ENCODE measurements at regions not wholly inside any gene's neighbourhood (a gene's known extent, or its start where the extent isn't known, plus 50 kb on each side); places are given as distances from the start of the nearest gene placed in this dataset.

DNA sequence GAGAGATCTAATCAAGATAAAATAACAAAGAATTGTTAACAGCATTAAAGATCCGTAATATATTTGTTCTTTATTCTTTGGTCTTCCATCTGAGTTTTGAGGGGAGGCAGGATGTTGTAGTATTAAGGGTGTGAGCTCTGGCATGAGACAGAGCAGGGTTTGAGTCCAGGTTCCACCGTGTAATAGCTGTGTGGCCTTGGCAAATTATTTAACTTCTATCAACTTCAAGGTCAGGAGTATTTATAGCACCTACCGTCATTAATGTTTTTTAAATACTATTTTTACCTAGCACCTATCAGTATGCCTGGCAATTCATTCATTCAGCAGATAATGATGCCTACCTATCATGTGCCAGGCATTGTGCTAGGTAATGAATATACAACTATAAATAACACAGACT lies 180.1 kb upstream of the NABP1 start:
- H3K9me1 ChIP-seq (replicated peaks; ENCODE audit: control insufficient read depth, extremely low read depth, insufficient read depth, low read length) = no peaks in the 10 kb centered on the region
- no peaks in the 10 kb centered on the region for H3K4me1 ChIP-seq (ENCODE audit: control insufficient read depth, extremely low read depth, insufficient read depth, low read length)
- H3K4me2 ChIP-seq (ENCODE audit: insufficient read depth, low read length) = no peak overlapping the region
- BruUV-seq (replicated peaks) = no TSS peak
- FAIRE-seq (no peak), DNase-seq (ENCODE audit: low read depth, low spot score) (no peak)
- ChIA-PET POLR2A (no interaction called here), CTCF (interaction anchor here (0.8 to 1.8 kb wide), 3 partner anchors 279 to 331 kb away, joined by 3 to 11 read pairs (median 3); no protein-coding TSS in a partner anchor)
- H3K27ac ChIP-seq (ENCODE audit: insufficient read depth, low read depth, low read length) = no peak overlapping the region
- H3K9ac ChIP-seq (replicated peaks; ENCODE audit: extremely low read depth, insufficient read depth, low read length) = no peak overlapping the region
- no peaks in the 10 kb centered on the region for H3K9me3 ChIP-seq (replicated peaks; ENCODE audit: control insufficient read depth, insufficient read depth, low read length)
- H4K20me1 ChIP-seq (replicated peaks; ENCODE audit: control insufficient read depth, extremely low read depth, insufficient read depth, low read length) = no peaks in the 10 kb centered on the region
- no peaks in the 10 kb centered on the region for H3K36me3 ChIP-seq (ENCODE audit: control insufficient read depth in 2 of 2, extremely low read depth in 1 of 2, insufficient read depth in 2 of 2, low read length in 2 of 2)
- no peak overlapping the region for H2AFZ ChIP-seq (ENCODE audit: low read depth, low read length)
- dilution Hi-C loops (cut with MboI; ENCODE audit: extremely low pct_ligation_motif_present, low sequenced_read_pairs) (no loop called here), intact Hi-C loops (cut with micrococcal nuclease) (no loop called here)
- TF ChIP-seq, protein P1, sequence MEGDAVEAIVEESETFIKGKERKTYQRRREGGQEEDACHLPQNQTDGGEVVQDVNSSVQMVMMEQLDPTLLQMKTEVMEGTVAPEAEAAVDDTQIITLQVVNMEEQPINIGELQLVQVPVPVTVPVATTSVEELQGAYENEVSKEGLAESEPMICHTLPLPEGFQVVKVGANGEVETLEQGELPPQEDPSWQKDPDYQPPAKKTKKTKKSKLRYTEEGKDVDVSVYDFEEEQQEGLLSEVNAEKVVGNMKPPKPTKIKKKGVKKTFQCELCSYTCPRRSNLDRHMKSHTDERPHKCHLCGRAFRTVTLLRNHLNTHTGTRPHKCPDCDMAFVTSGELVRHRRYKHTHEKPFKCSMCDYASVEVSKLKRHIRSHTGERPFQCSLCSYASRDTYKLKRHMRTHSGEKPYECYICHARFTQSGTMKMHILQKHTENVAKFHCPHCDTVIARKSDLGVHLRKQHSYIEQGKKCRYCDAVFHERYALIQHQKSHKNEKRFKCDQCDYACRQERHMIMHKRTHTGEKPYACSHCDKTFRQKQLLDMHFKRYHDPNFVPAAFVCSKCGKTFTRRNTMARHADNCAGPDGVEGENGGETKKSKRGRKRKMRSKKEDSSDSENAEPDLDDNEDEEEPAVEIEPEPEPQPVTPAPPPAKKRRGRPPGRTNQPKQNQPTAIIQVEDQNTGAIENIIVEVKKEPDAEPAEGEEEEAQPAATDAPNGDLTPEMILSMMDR (IDR thresholded peaks at IDR 0.05; ENCODE audit: extremely low read depth in 1 of 2, insufficient read depth in 1 of 2, low read depth in 1 of 2, low read length in 2 of 2) = no peak
- no peak for TF ChIP-seq POLR2AphosphoS5 (IDR thresholded peaks at IDR 0.05; ENCODE audit: insufficient read depth, low read depth, low read length)
- TF ChIP-seq, protein P2, sequence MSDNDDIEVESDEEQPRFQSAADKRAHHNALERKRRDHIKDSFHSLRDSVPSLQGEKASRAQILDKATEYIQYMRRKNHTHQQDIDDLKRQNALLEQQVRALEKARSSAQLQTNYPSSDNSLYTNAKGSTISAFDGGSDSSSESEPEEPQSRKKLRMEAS (IDR thresholded peaks at IDR 0.05; ENCODE audit: insufficient read depth, insufficient read length) = no peak
- TF ChIP-seq FOS (IDR thresholded peaks at IDR 0.05; ENCODE audit: borderline replicate concordance, insufficient read depth, low read length) = no peak
- TF ChIP-seq MYC (IDR thresholded peaks at IDR 0.05; ENCODE audit: low read depth, low read length) = no peak
- TF ChIP-seq POLR2A (IDR thresholded peaks at IDR 0.05; ENCODE audit: low read depth, low read length) = no peak
- no peak for TF ChIP-seq GATA2 (IDR thresholded peaks at IDR 0.05; ENCODE audit: insufficient read depth, insufficient read length, low read depth, low read length)
- no peak for TF ChIP-seq EZH2 (IDR thresholded peaks at IDR 0.05; ENCODE audit: borderline replicate concordance, low read depth, low read length, severe bottlenecking)
- TF ChIP-seq JUN (IDR thresholded peaks at IDR 0.05; ENCODE audit: borderline replicate concordance, insufficient read depth, insufficient read length, low read depth) = no peak
- no peak overlapping the region for H3K4me3 ChIP-seq (replicated peaks in 1 of 3; ENCODE audit: insufficient read depth in 1 of 3, low read depth in 1 of 3, low read length in 3 of 3)
- H3K27me3 ChIP-seq (ENCODE audit: control insufficient read depth in 2 of 2, insufficient read depth in 2 of 2, low read length in 2 of 2) = peaks cover 2 to 3% of the 10 kb centered on the region in 2 experiments
- H3K79me2 ChIP-seq (ENCODE audit: control insufficient read depth, insufficient read depth, low read length) = no peaks in the 10 kb centered on the region

Measured in endothelial cell of umbilical vein (primary cell).